ENCODE measurements at regions not wholly inside any gene's neighbourhood (a gene's known extent, or its start where the extent isn't known, plus 50 kb on each side); places are given as distances from the start of the nearest gene placed in this dataset.

DNA sequence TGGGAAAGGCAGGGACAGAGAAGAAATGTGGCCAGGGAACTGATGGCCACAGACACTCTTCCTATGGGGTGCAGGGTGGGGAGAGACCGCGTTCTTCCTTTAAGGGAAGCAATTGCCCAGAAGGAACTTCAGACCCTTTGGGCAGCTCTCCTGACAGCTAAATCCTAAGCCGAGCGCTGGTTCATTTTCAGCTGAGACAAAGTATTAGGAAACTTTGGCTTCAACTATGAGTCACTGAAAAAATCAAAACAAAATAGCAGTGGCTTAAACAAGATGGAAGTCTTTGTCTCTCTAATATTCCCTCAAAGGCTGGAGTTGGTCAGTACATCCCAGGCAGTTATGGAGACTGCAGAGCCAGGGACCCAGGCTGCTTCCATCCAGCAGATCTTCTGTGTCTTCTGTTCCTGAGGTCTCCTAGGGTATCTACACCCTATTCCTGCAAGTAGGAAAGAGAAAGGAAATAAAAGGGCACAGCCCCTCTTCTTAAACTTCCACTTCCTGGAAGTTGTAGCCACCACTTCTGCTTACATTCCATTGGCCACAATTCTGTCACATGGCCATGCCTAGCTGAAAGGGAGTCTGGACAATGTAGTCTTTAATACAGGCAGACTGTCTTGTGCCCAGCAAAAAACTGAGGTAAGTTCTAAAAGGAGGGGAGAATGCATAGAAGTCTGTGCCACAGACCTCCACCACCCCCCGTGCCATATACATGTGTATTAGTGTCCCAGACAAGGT, 163.5 kb downstream of the KATNAL1 start:
- no peak overlapping the region for H3K4me3 ChIP-seq (ENCODE audit: low read depth, low read length)
- DNase-seq (ENCODE audit: low read depth): peak; percentile 54
- TF ChIP-seq, protein P1, sequence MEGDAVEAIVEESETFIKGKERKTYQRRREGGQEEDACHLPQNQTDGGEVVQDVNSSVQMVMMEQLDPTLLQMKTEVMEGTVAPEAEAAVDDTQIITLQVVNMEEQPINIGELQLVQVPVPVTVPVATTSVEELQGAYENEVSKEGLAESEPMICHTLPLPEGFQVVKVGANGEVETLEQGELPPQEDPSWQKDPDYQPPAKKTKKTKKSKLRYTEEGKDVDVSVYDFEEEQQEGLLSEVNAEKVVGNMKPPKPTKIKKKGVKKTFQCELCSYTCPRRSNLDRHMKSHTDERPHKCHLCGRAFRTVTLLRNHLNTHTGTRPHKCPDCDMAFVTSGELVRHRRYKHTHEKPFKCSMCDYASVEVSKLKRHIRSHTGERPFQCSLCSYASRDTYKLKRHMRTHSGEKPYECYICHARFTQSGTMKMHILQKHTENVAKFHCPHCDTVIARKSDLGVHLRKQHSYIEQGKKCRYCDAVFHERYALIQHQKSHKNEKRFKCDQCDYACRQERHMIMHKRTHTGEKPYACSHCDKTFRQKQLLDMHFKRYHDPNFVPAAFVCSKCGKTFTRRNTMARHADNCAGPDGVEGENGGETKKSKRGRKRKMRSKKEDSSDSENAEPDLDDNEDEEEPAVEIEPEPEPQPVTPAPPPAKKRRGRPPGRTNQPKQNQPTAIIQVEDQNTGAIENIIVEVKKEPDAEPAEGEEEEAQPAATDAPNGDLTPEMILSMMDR (IDR thresholded peaks at IDR 0.05; ENCODE audit: insufficient read depth, low read depth, low read length, missing control alignments): no peak

DNA sequence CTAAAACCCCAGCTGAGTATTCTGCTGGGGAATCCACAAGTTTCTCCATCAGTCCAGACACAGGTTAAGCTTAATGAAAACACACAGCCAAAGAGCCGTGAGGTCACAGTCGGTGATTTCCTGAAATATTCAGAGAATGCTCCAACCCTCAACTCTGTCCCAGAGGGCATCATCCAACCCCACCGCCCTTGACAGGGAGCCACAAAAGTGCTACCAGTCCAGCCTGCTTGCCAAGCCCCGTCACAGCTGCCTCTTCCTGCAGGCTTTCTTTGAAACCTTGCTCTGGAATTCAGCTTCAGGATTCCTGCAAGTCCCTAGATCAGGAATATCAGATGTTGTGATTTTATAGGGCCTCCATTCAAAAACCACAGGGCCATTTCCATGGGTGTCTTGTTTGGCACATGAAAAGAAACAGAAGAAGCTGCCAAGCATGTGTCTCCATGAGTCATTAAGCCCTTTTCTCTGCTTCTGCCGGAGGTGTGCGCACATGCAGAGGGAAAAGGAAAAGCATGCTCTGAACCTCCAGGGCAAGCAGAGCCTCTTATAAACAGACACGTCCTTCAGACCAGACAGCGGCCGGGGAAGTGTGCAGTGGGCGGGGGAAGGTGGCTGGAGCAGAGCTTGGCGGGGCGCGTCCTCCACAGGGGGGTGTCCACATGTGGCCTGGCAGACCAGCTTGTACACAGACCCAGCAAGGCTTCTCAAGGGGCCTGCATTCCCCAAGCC, 164.7 kb downstream of the KATNAL1 start:
- TF ChIP-seq, protein P1 (IDR thresholded peaks at IDR 0.05; ENCODE audit: insufficient read depth, low read depth, low read length, missing control alignments): no peak
- DNase-seq (ENCODE audit: low read depth): peak; percentile 59

DNA sequence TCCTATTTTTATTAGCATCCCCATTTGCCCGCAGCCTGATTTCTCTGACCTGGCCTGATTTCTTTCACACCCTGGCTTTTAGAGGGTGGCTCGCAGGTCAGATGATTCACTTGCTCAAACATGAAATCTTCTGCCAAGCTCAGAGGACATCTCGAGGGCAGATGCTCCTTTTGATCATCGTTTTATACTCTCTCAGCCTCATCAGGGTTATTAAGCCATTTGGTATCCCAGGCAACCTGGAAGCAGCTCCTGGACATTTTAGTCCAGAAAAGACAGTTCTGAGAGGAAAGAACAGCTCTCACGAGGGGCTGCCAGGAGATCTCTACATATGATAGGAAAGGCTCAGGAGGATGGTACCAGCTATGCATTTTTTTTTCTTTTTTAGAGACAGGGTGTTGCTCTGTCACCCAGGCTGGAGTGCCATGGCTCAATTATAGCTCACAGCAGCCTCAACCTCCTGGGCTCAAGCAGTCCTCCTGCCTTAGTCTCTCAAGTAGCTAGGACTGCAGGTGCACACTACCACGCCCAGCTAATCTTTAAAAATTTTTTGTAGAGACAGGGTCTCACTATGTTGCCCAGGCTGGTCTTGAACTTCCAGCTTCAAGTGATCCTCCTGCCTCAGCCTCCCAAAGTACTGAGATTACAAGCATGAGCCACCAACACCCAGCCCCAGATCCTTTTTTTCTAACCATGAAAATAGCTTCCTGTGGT, 165.4 kb downstream of the KATNAL1 start:
- DNase-seq (ENCODE audit: low read depth): no peak
- no peak overlapping the region for H3K4me3 ChIP-seq (ENCODE audit: low read depth, low read length)
- TF ChIP-seq, protein P1 (IDR thresholded peaks at IDR 0.05; ENCODE audit: insufficient read depth, low read depth, low read length, missing control alignments): no peak

More for the DNA sequence above, 164.7 kb downstream of the KATNAL1 start:
- H3K4me3 ChIP-seq (ENCODE audit: low read depth, low read length): no peak overlapping the region

GRCh38 chr13:30140973-30141372, 166.4 kb downstream of the KATNAL1 start:
- no peak overlapping the region for H3K4me3 ChIP-seq (ENCODE audit: low read depth, low read length)
- DNase-seq (ENCODE audit: low read depth): peak; percentile 44
- TF ChIP-seq, protein P1 (IDR thresholded peaks at IDR 0.05; ENCODE audit: insufficient read depth, low read depth, low read length, missing control alignments): no peak

DNA sequence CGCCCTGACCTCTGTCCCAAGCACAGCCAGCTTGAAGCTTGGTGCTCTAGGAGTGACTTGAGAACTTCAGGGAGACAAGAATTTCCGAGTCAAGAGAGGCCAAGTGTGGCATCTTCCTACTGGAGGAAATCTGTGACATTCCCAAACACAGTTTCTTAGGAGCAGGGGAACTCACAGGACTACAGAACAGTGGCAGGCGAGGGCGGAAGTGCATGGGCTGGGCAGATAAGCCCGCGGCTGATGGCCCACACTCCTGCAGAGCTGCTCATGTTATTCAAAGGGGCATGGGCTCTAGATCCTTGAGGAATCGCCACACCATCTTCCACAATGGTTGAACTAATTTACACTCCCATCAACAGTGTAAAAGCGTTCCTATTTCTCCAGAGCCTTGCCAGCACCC, 168.8 kb downstream of the KATNAL1 start:
- H3K4me3 ChIP-seq (ENCODE audit: low read depth, low read length): no peak overlapping the region
- DNase-seq (ENCODE audit: low read depth): no peak
- TF ChIP-seq, protein P1 (IDR thresholded peaks at IDR 0.05; ENCODE audit: insufficient read depth, low read depth, low read length, missing control alignments): no peak

- TF ChIP-seq, protein P1 (IDR thresholded peaks at IDR 0.05; ENCODE audit: insufficient read depth, low read depth, low read length, missing control alignments): no peak
- DNase-seq (ENCODE audit: low read depth): no peak
- H3K4me3 ChIP-seq (ENCODE audit: low read depth, low read length): no peak overlapping the region
Measured at GRCh38 chr13:30135868-30136267, 171.5 kb downstream of the KATNAL1 start.

All from GM12865 (cell line).